ENCODE measurements at regions not wholly inside any gene's neighbourhood (a gene's known extent, or its start where the extent isn't known, plus 50 kb on each side); places are given as distances from the start of the nearest gene placed in this dataset.
"Not testable (repeated sequence)": the region's sequence is repeated elsewhere in the genome, so short reads cannot be mapped to it uniquely, and the experiment has no call there.

- no peaks in the 10 kb centered on the region for H3K9me3 ChIP-seq (ENCODE audit: low read length)
- H3K27ac ChIP-seq (ENCODE audit: low read length): no peak overlapping the region
- no peak overlapping the region for H3K9ac ChIP-seq (ENCODE audit: low read length)
- no peaks in the 10 kb centered on the region for H3K4me1 ChIP-seq (ENCODE audit: low read length)
- no peaks in the 10 kb centered on the region for H4K20me1 ChIP-seq (ENCODE audit: insufficient read depth, low read depth, low read length)
- H3K79me2 ChIP-seq (ENCODE audit: low read length): no peaks in the 10 kb centered on the region
- no peak overlapping the region for H2AFZ ChIP-seq (ENCODE audit: low read length)
- no peak overlapping the region for H3K4me2 ChIP-seq (ENCODE audit: low read depth, low read length, poor library complexity, severe bottlenecking)
- H3K36me3 ChIP-seq (ENCODE audit: insufficient read depth, low read length): no peaks in the 10 kb centered on the region
- DNase-seq: no peak
- no peaks in the 10 kb centered on the region for H3K9me2 ChIP-seq (replicated peaks; ENCODE audit: insufficient read depth, low read length)
- no peak overlapping the region for H3K4me3 ChIP-seq (ENCODE audit: low read length)
- H3K27me3 ChIP-seq (ENCODE audit: low read length): no peaks in the 10 kb centered on the region
Measured at GRCh38 chr16:77037696-77038347, 153.2 kb upstream of the MON1B start.

- no peak for DNase-seq
- H3K4me2 ChIP-seq (ENCODE audit: low read depth, low read length, poor library complexity, severe bottlenecking): no peak overlapping the region
- H2AFZ ChIP-seq (ENCODE audit: low read length): no peak overlapping the region
- no peak overlapping the region for H3K4me3 ChIP-seq (ENCODE audit: low read length)
- H3K9ac ChIP-seq (ENCODE audit: low read length): no peak overlapping the region
- no peaks in the 10 kb centered on the region for H3K4me1 ChIP-seq (ENCODE audit: low read length)
- no peak overlapping the region for H3K27ac ChIP-seq (ENCODE audit: low read length)
- no peaks in the 10 kb centered on the region for H3K27me3 ChIP-seq (ENCODE audit: low read length)
- no peaks in the 10 kb centered on the region for H3K79me2 ChIP-seq (ENCODE audit: low read length)
- no peaks in the 10 kb centered on the region for H3K9me2 ChIP-seq (replicated peaks; ENCODE audit: insufficient read depth, low read length)
- H3K9me3 ChIP-seq (ENCODE audit: low read length): no peaks in the 10 kb centered on the region
- H3K36me3 ChIP-seq (ENCODE audit: insufficient read depth, low read length): no peaks in the 10 kb centered on the region
- H4K20me1 ChIP-seq (ENCODE audit: insufficient read depth, low read depth, low read length): no peaks in the 10 kb centered on the region
Measured at GRCh38 chr16:77041468-77041867, 149.5 kb upstream of the MON1B start.

GRCh38 chr16:77043076-77043475, 147.9 kb upstream of the MON1B start:
- peak; percentile 79 for DNase-seq
- no peaks in the 10 kb centered on the region for H3K4me1 ChIP-seq (ENCODE audit: low read length)
- H3K9me2 ChIP-seq (replicated peaks; ENCODE audit: insufficient read depth, low read length): no peaks in the 10 kb centered on the region
- no peak overlapping the region for H3K4me2 ChIP-seq (ENCODE audit: low read depth, low read length, poor library complexity, severe bottlenecking)
- no peaks in the 10 kb centered on the region for H3K36me3 ChIP-seq (ENCODE audit: insufficient read depth, low read length)
- no peaks in the 10 kb centered on the region for H3K79me2 ChIP-seq (ENCODE audit: low read length)
- no peak overlapping the region for H3K4me3 ChIP-seq (ENCODE audit: low read length)
- H4K20me1 ChIP-seq (ENCODE audit: insufficient read depth, low read depth, low read length): no peaks in the 10 kb centered on the region
- no peak overlapping the region for H3K9ac ChIP-seq (ENCODE audit: low read length)
- H3K27me3 ChIP-seq (ENCODE audit: low read length): no peaks in the 10 kb centered on the region
- H3K27ac ChIP-seq (ENCODE audit: low read length): no peak overlapping the region
- no peak overlapping the region for H2AFZ ChIP-seq (ENCODE audit: low read length)
- no peaks in the 10 kb centered on the region for H3K9me3 ChIP-seq (ENCODE audit: low read length)

- Histone ChIP-seq H3K4me2 (ENCODE audit: low read depth, low read length, poor library complexity, severe bottlenecking) (no peak overlapping the region), H3K27ac (ENCODE audit: low read length) (no peak overlapping the region), H3K79me2 (ENCODE audit: low read length) (no peaks in the 10 kb centered on the region), H3K4me3 (ENCODE audit: low read length) (no peak overlapping the region), H4K20me1 (ENCODE audit: insufficient read depth, low read depth, low read length) (no peaks in the 10 kb centered on the region), H3K9ac (ENCODE audit: low read length) (no peak overlapping the region), H3K27me3 (ENCODE audit: low read length) (no peaks in the 10 kb centered on the region), H3K9me2 (replicated peaks; ENCODE audit: insufficient read depth, low read length) (no peaks in the 10 kb centered on the region), H3K36me3 (ENCODE audit: insufficient read depth, low read length) (no peaks in the 10 kb centered on the region), H3K4me1 (ENCODE audit: low read length) (no peaks in the 10 kb centered on the region), H3K9me3 (ENCODE audit: low read length) (no peaks in the 10 kb centered on the region), H2AFZ (ENCODE audit: low read length) (no peak overlapping the region)
- DNase-seq: no peak
Measured at GRCh38 chr16:77046206-77046605, 144.8 kb upstream of the MON1B start.

- no peak overlapping the region for H2AFZ ChIP-seq (ENCODE audit: low read length)
- H3K4me1 ChIP-seq (ENCODE audit: low read length): no peaks in the 10 kb centered on the region
- no peak overlapping the region for H3K4me3 ChIP-seq (ENCODE audit: low read length)
- no peaks in the 10 kb centered on the region for H3K79me2 ChIP-seq (ENCODE audit: low read length)
- no peaks in the 10 kb centered on the region for H3K9me2 ChIP-seq (replicated peaks; ENCODE audit: insufficient read depth, low read length)
- no peaks in the 10 kb centered on the region for H4K20me1 ChIP-seq (ENCODE audit: insufficient read depth, low read depth, low read length)
- H3K36me3 ChIP-seq (ENCODE audit: insufficient read depth, low read length): no peaks in the 10 kb centered on the region
- no peaks in the 10 kb centered on the region for H3K27me3 ChIP-seq (ENCODE audit: low read length)
- no peaks in the 10 kb centered on the region for H3K9me3 ChIP-seq (ENCODE audit: low read length)
- DNase-seq: no peak
- no peak overlapping the region for H3K9ac ChIP-seq (ENCODE audit: low read length)
- H3K27ac ChIP-seq (ENCODE audit: low read length): no peak overlapping the region
- H3K4me2 ChIP-seq (ENCODE audit: low read depth, low read length, poor library complexity, severe bottlenecking): no peak overlapping the region
Measured at GRCh38 chr16:77048085-77048484, 142.9 kb upstream of the MON1B start.

- no peak overlapping the region for H3K27ac ChIP-seq (ENCODE audit: low read length)
- no peak overlapping the region for H2AFZ ChIP-seq (ENCODE audit: low read length)
- no peaks in the 10 kb centered on the region for H3K27me3 ChIP-seq (ENCODE audit: low read length)
- no peaks in the 10 kb centered on the region for H3K9me2 ChIP-seq (replicated peaks; ENCODE audit: insufficient read depth, low read length)
- no peak overlapping the region for H3K4me2 ChIP-seq (ENCODE audit: low read depth, low read length, poor library complexity, severe bottlenecking)
- no peaks in the 10 kb centered on the region for H3K9me3 ChIP-seq (ENCODE audit: low read length)
- H4K20me1 ChIP-seq (ENCODE audit: insufficient read depth, low read depth, low read length): no peaks in the 10 kb centered on the region
- H3K4me1 ChIP-seq (ENCODE audit: low read length): peaks cover 5% of the 10 kb centered on the region
- DNase-seq: no peak
- no peaks in the 10 kb centered on the region for H3K36me3 ChIP-seq (ENCODE audit: insufficient read depth, low read length)
- no peak overlapping the region for H3K9ac ChIP-seq (ENCODE audit: low read length)
- no peak overlapping the region for H3K4me3 ChIP-seq (ENCODE audit: low read length)
- no peaks in the 10 kb centered on the region for H3K79me2 ChIP-seq (ENCODE audit: low read length)
Measured at GRCh38 chr16:77049577-77049976, 141.4 kb upstream of the MON1B start.

GRCh38 chr16:77056597-77056996, 134.4 kb upstream of the MON1B start:
- H4K20me1 ChIP-seq (ENCODE audit: insufficient read depth, low read depth, low read length); H2AFZ ChIP-seq (ENCODE audit: low read length); H3K9me2 ChIP-seq (replicated peaks; ENCODE audit: insufficient read depth, low read length); DNase-seq; H3K79me2 ChIP-seq (ENCODE audit: low read length); H3K9me3 ChIP-seq (ENCODE audit: low read length); H3K36me3 ChIP-seq (ENCODE audit: insufficient read depth, low read length); H3K9ac ChIP-seq (ENCODE audit: low read length); H3K4me3 ChIP-seq (ENCODE audit: low read length); H3K27ac ChIP-seq (ENCODE audit: low read length); H3K4me2 ChIP-seq (ENCODE audit: low read depth, low read length, poor library complexity, severe bottlenecking); H3K27me3 ChIP-seq (ENCODE audit: low read length): not testable (repeated sequence)
- H3K4me1 ChIP-seq (ENCODE audit: low read length): peaks cover 19% of the 10 kb centered on the region

- Histone ChIP-seq H3K4me2 (ENCODE audit: low read depth, low read length, poor library complexity, severe bottlenecking) (no peak overlapping the region), H3K9me2 (replicated peaks; ENCODE audit: insufficient read depth, low read length) (no peaks in the 10 kb centered on the region), H3K27me3 (ENCODE audit: low read length) (no peaks in the 10 kb centered on the region), H2AFZ (ENCODE audit: low read length) (no peak overlapping the region), H3K4me3 (ENCODE audit: low read length) (no peak overlapping the region), H3K27ac (ENCODE audit: low read length) (no peak overlapping the region), H3K9ac (ENCODE audit: low read length) (no peak overlapping the region), H3K36me3 (ENCODE audit: insufficient read depth, low read length) (no peaks in the 10 kb centered on the region), H3K4me1 (ENCODE audit: low read length) (peaks cover 19% of the 10 kb centered on the region), H4K20me1 (ENCODE audit: insufficient read depth, low read depth, low read length) (no peaks in the 10 kb centered on the region), H3K79me2 (ENCODE audit: low read length) (no peaks in the 10 kb centered on the region), H3K9me3 (ENCODE audit: low read length) (0 out of 2 replicates have a peak, but pooled peaks cover 3% of the 10 kb centered on the region)
- no peak for DNase-seq
Measured at GRCh38 chr16:77057161-77057774, 133.7 kb upstream of the MON1B start.
